Kidney (tissue), 13 donors: ENCODE measurements at regions not wholly inside any gene's neighbourhood (a gene's known extent, or its start where the extent isn't known, plus 50 kb on each side); places are given as distances from the start of the nearest gene placed in this dataset.

Experiments used
- DNase-seq, 5 donors: peaks; one replicate each; pipeline ENCODE4 v3.0.0-alpha.2; 2013 to 2020
- FAIRE-seq: peaks from 2 replicates; lab custom pipeline; 2012; peaks lifted over from hg19 to GRCh38; lab: Jason Lieb, UNC
- H3K27ac ChIP-seq, 2 donors: one replicate each; pipeline ENCODE4 v1.7.0; 2013; ENCODE audit warnings: low read depth in 2 of 2, low read length in 2 of 2, inconsistent platforms in 1 of 2
- H3K27me3 ChIP-seq: one replicate; pipeline ENCODE4 v1.7.1; 2013; ENCODE audit warnings: low read length, inconsistent platforms; ENCODE audit not compliant: control insufficient read depth, insufficient read depth
- H3K36me3 ChIP-seq, 3 donors: one replicate each; pipeline versions ENCODE4 v1.7.0 to v1.7.1; 2013; ENCODE audit warnings: low read length in 3 of 3, control low read depth in 1 of 3, inconsistent platforms in 1 of 3; ENCODE audit not compliant: insufficient read depth in 3 of 3, control insufficient read depth in 2 of 3
- H3K4me1 ChIP-seq, 3 donors: one replicate each; pipeline versions ENCODE4 v1.7.0 to v1.7.1; 2013; ENCODE audit warnings: low read length in 3 of 3, inconsistent platforms in 1 of 3, low read depth in 1 of 3; ENCODE audit not compliant: control insufficient read depth in 2 of 3, insufficient read depth in 2 of 3
- H3K4me3 ChIP-seq, 3 donors: one replicate each; pipeline versions ENCODE4 v1.7.0 to v1.8.1; 2013; ENCODE audit warnings: low read length in 3 of 3, control low read depth in 1 of 3, inconsistent platforms in 1 of 3
- H3K9ac ChIP-seq, 3 donors: one replicate each; pipeline versions ENCODE4 v1.7.0 to v1.7.1; 2013; ENCODE audit warnings: low read length in 3 of 3, control low read depth in 1 of 3, inconsistent platforms in 1 of 3
- H3K9me3 ChIP-seq, 3 donors: one replicate each; pipeline versions ENCODE4 v1.7.0 to v1.7.1; 2013; ENCODE audit warnings: low read length in 3 of 3, control low read depth in 1 of 3, inconsistent platforms in 1 of 3; ENCODE audit not compliant: control insufficient read depth in 2 of 3, insufficient read depth in 1 of 3
- intact Hi-C: fragments of 100-400 bp; cut with DNase I; formaldehyde crosslinking; loops from one replicate; pipeline ENCODE4 v1.11.1; 2022
- TF ChIP-seq, protein P1 (sequence below): IDR thresholded peaks from 3 replicates; pipeline ENCODE4 v1.5.1; 2012; ENCODE audit warnings: mild to moderate bottlenecking, moderate library complexity, borderline replicate concordance; ENCODE audit not compliant: insufficient read depth; ENCODE audit errors: extremely low read depth
- donor health status: control.
- donor health status: control.
- donor health status: control.
- donor health status: control.
- donor health status: control.
- donor health status: DM: yes; HTN: yes; CAD: no.
- donor health status: Normal renal cell carcinoma (clear cell type).

GRCh38 chr10:78302739-78302988, 269.0 kb downstream of the RPS24 start:
- H3K27ac ChIP-seq = peak overlapping the region; percentile 85 to 91
- TF ChIP-seq, protein P1, sequence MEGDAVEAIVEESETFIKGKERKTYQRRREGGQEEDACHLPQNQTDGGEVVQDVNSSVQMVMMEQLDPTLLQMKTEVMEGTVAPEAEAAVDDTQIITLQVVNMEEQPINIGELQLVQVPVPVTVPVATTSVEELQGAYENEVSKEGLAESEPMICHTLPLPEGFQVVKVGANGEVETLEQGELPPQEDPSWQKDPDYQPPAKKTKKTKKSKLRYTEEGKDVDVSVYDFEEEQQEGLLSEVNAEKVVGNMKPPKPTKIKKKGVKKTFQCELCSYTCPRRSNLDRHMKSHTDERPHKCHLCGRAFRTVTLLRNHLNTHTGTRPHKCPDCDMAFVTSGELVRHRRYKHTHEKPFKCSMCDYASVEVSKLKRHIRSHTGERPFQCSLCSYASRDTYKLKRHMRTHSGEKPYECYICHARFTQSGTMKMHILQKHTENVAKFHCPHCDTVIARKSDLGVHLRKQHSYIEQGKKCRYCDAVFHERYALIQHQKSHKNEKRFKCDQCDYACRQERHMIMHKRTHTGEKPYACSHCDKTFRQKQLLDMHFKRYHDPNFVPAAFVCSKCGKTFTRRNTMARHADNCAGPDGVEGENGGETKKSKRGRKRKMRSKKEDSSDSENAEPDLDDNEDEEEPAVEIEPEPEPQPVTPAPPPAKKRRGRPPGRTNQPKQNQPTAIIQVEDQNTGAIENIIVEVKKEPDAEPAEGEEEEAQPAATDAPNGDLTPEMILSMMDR = no peak
- no peak for FAIRE-seq

DNA sequence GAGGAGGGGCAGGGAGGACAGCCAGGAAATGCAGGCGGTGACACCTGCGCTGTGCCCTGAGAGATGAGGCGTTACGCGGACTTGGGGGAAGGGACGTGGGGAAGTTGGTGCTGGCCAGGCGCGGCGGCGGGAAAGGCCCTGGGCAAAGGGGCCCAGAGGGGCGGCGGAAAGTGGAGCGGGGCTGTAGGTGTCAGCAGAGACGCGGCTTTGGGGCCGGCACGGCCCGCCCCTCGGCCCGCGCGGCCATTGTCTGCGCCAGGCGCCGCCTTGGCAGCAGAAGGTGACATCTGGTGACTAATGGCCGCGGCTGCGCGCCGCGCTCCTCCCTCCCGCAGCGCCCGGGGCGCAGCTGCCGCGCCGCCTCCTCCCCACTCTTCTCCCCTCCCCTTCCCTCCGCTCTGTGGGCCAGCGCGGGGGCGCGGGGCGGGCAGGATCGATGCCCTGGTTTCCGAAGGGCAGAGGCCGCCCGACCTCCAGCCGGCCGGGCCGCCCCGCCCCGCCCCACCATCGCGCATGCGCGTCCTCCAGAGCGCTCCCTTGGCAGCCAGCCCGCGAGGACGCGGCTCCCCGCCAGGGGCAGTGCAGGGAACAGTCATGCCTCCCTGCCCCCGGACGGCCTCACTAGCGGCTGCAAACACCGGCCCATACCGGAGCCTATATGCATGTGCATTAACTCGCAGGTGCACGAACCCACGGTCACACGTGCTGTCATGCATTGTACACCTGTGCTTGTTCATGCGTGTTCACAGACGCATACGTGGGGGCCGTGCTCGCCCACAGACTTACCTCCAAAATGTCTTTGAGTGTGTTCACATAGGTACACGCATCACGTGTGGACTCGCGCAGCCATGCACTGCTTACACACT, 269.6 kb downstream of the RPS24 start:
- H3K36me3 ChIP-seq = no peaks in the 10 kb centered on the region
- intact Hi-C loops = no loop called here
- peak overlapping the region; percentile 43 to 86 (median 74) for H3K4me3 ChIP-seq
- DNase-seq = peak; percentile 97 to 99 (median 97)
- H3K9me3 ChIP-seq = no peaks in the 10 kb centered on the region
- FAIRE-seq = no peak
- TF ChIP-seq, protein P1 = peak; percentile 64
- H3K27me3 ChIP-seq = no peaks in the 10 kb centered on the region
- H3K9ac ChIP-seq = peak overlapping the region; percentile 2 to 97 (median 80)
- H3K4me1 ChIP-seq = peaks cover 0 to 20% (median 16%) of the 10 kb centered on the region in 3 donors
- H3K27ac ChIP-seq = peak overlapping the region; percentile 85 to 91

More at GRCh38 chr10:78302739-78302988, 269.0 kb downstream of the RPS24 start:
- H3K9ac ChIP-seq = peak overlapping the region; percentile 2 to 97 (median 80)
- no peaks in the 10 kb centered on the region for H3K9me3 ChIP-seq
- H3K27me3 ChIP-seq = no peaks in the 10 kb centered on the region
- no peaks in the 10 kb centered on the region for H3K36me3 ChIP-seq
- peaks cover 0 to 20% (median 16%) of the 10 kb centered on the region in 3 donors for H3K4me1 ChIP-seq
- DNase-seq = no peak
- H3K4me3 ChIP-seq = peak overlapping the region; percentile 38 to 86 (median 74)
- intact Hi-C loops = no loop called here

GRCh38 chr10:78304091-78305045, 270.7 kb downstream of the RPS24 start:
- Histone ChIP-seq H3K27ac (no peak overlapping the region), H3K9me3 (no peaks in the 10 kb centered on the region), H3K36me3 (no peaks in the 10 kb centered on the region), H3K27me3 (no peaks in the 10 kb centered on the region), H3K9ac (no peak overlapping the region), H3K4me3 (no peak overlapping the region), H3K4me1 (peaks cover 0 to 20% (median 16%) of the 10 kb centered on the region in 3 donors)
- DNase-seq (peak in 1 of 5 donors; percentile 52), FAIRE-seq (no peak)
- TF ChIP-seq, protein P1 = no peak
- intact Hi-C loops = no loop called here
